T-cell (primary cell): ENCODE measurements at regions not wholly inside any gene's neighbourhood (a gene's known extent, or its start where the extent isn't known, plus 50 kb on each side); places are given as distances from the start of the nearest gene placed in this dataset.

ENCODE experiments used
- ATAC-seq, 4 experiments: fragments of 200-7000 bp in 3 of 4; fragments of 150-1000 bp in 1 of 4; cut with Tn5 transposase; replicated peaks in 1 of 4; 1 replicate in 3 of 4; 2 replicates in 1 of 4; pipeline ENCODE4 v1.10.0; 2021; ENCODE audit warnings: moderate library complexity in 3 of 4, mild to moderate bottlenecking in 2 of 4, moderate number of reproducible peaks in 1 of 4
- CTCF ChIA-PET, 2 donors: fragments of 300-600 bp; sonication (Branson Sonifier 250); formaldehyde crosslinking; loops; one replicate each; lab custom pipeline; 2022; ENCODE audit warnings: antibody characterized with exemption in 2 of 2; lab: Charles Lee
- POLR2A ChIA-PET, 2 donors: fragments of 300-600 bp; sonication (Branson Sonifier 250); formaldehyde crosslinking; loops; one replicate each; lab custom pipeline; 2022; ENCODE audit warnings: antibody characterized with exemption in 2 of 2; lab: Charles Lee
- DNase-seq, 35 experiments: peaks; one replicate each; pipeline versions ENCODE4 v3.0.0 to v3.0.0-alpha.2; 2013 to 2023
- H3K27ac ChIP-seq: one replicate; pipeline ENCODE4 v1.5.1; 2013; ENCODE audit warnings: low read length
- H3K27me3 ChIP-seq, 2 experiments: replicated peaks in 1 of 2; 1 replicate in 1 of 2; 2 replicates in 1 of 2; pipeline versions ENCODE4 v1.6.1 to v1.7.0; 2013; ENCODE audit warnings: low read length in 1 of 2, mixed read lengths in 1 of 2; ENCODE audit not compliant: control insufficient read depth in 2 of 2, insufficient read depth in 2 of 2; ENCODE audit errors: extremely low read depth in 1 of 2
- H3K36me3 ChIP-seq, 2 donors: 1 replicate in 1 of 2; 2 replicates in 1 of 2; pipeline versions ENCODE4 v1.6.1 to v1.7.0; 2013; ENCODE audit warnings: low read length in 1 of 2; ENCODE audit not compliant: control insufficient read depth in 2 of 2, insufficient read depth in 1 of 2; ENCODE audit errors: extremely low read depth in 1 of 2
- H3K4me1 ChIP-seq, 2 experiments: 1 replicate in 1 of 2; 2 replicates in 1 of 2; pipeline versions ENCODE4 v1.6.1 to v1.7.0; 2013; ENCODE audit warnings: low read length in 2 of 2, mixed read lengths in 1 of 2; ENCODE audit not compliant: insufficient read depth in 2 of 2, control insufficient read depth in 1 of 2; ENCODE audit errors: extremely low read depth in 1 of 2
- H3K4me3 ChIP-seq, 2 donors: 1 replicate in 1 of 2; 2 replicates in 1 of 2; pipeline versions ENCODE4 v1.5.1 to v1.7.0; 2013; ENCODE audit warnings: mild to moderate bottlenecking in 2 of 2, low read length in 1 of 2, moderate library complexity in 1 of 2; ENCODE audit not compliant: control insufficient read depth in 1 of 2; ENCODE audit errors: extremely low read depth in 1 of 2
- H3K9me3 ChIP-seq: 2 replicates; pipeline ENCODE4 v1.7.0; 2013
- H3K27ac Mint-ChIP-seq, 2 donors: one replicate each; pipeline ENCODE4 v1.8.0; 2020 to 2021; ENCODE audit warnings: mild to moderate bottlenecking in 2 of 2, mixed read lengths in 2 of 2
- H3K27me3 Mint-ChIP-seq, 2 donors: one replicate each; pipeline ENCODE4 v1.8.0; 2021 to 2022; ENCODE audit warnings: mixed read lengths in 2 of 2
- H3K36me3 Mint-ChIP-seq: one replicate; pipeline ENCODE4 v1.8.0; 2021; ENCODE audit warnings: mixed read lengths
- H3K4me1 Mint-ChIP-seq, 3 donors: one replicate each; pipeline ENCODE4 v1.8.0; 2020 to 2022; ENCODE audit warnings: mixed read lengths in 3 of 3, mild to moderate bottlenecking in 1 of 3
- H3K4me3 Mint-ChIP-seq, 3 donors: one replicate each; pipeline ENCODE4 v1.8.0; 2020 to 2022; ENCODE audit warnings: mild to moderate bottlenecking in 3 of 3, mixed read lengths in 3 of 3, moderate library complexity in 3 of 3
- H3K9me3 Mint-ChIP-seq, 3 donors: one replicate each; pipeline ENCODE4 v1.8.0; 2020 to 2022; ENCODE audit warnings: mixed read lengths in 3 of 3
- WGBS: methylation state at CpG from one replicate; pipeline ENCODE4 v1.1.5; 2013; ENCODE audit warnings: missing lambda C conversion rate; ENCODE audit not compliant: insufficient coverage; 5-methylcytosine and 5-hydroxymethylcytosine counted together

GRCh38 chr7:84684836-84685480 lies 490.4 kb upstream of the SEMA3A start:
- ChIA-PET CTCF (no interaction called here), POLR2A (no interaction called here)
- no CpG with 5 or more reads among the region's 1 CpG for WGBS
- Mint-ChIP-seq H3K27ac (no peak overlapping the region), H3K9me3 (peaks cover 0 to 2% (median 0%) of the 10 kb centered on the region in 3 donors), H3K4me3 (no peak overlapping the region), H3K4me1 (no peaks in the 10 kb centered on the region), H3K36me3 (no peaks in the 10 kb centered on the region), H3K27me3 (no peaks in the 10 kb centered on the region)
- DNase-seq, result no peak
- H3K27ac ChIP-seq, result no peak overlapping the region
- no peaks in the 10 kb centered on the region for H3K9me3 ChIP-seq
- no peaks in the 10 kb centered on the region for H3K4me1 ChIP-seq
- ATAC-seq, result no peak
- H3K27me3 ChIP-seq, result no peaks in the 10 kb centered on the region
- H3K4me3 ChIP-seq, result no peak overlapping the region
- no peaks in the 10 kb centered on the region for H3K36me3 ChIP-seq

- no peak overlapping the region for H3K27ac Mint-ChIP-seq
- no peaks in the 10 kb centered on the region for H3K4me1 Mint-ChIP-seq
- DNase-seq (no peak), ATAC-seq (no peak)
- CTCF ChIA-PET, result no interaction called here
- H3K27me3 Mint-ChIP-seq, result no peaks in the 10 kb centered on the region
- no peaks in the 10 kb centered on the region for H3K36me3 Mint-ChIP-seq
- Histone ChIP-seq H3K27ac (no peak overlapping the region), H3K36me3 (no peaks in the 10 kb centered on the region), H3K4me3 (no peak overlapping the region), H3K9me3 (no peaks in the 10 kb centered on the region), H3K4me1 (no peaks in the 10 kb centered on the region), H3K27me3 (no peaks in the 10 kb centered on the region)
- WGBS, result no CpG with 5 or more reads among the region's 2 CpGs
- no peak overlapping the region for H3K4me3 Mint-ChIP-seq
- H3K9me3 Mint-ChIP-seq, result no peaks in the 10 kb centered on the region
- POLR2A ChIA-PET, result no interaction called here
Measured at GRCh38 chr7:84682543-84682942, 488.0 kb upstream of the SEMA3A start.

GRCh38 chr7:84678841-84679240 lies 484.3 kb upstream of the SEMA3A start:
- H3K4me3 ChIP-seq, result no peak overlapping the region
- no peaks in the 10 kb centered on the region for H3K27me3 ChIP-seq
- H3K36me3 ChIP-seq, result no peaks in the 10 kb centered on the region
- H3K4me3 Mint-ChIP-seq, result no peak overlapping the region
- no peaks in the 10 kb centered on the region for H3K36me3 Mint-ChIP-seq
- no peaks in the 10 kb centered on the region for H3K9me3 ChIP-seq
- H3K4me1 ChIP-seq, result no peaks in the 10 kb centered on the region
- H3K4me1 Mint-ChIP-seq, result no peaks in the 10 kb centered on the region
- DNase-seq (no peak), ATAC-seq (no peak)
- WGBS, result 75% methylated on average over 2 of the region's 2 CpGs
- no peak overlapping the region for H3K27ac Mint-ChIP-seq
- no peaks in the 10 kb centered on the region for H3K27me3 Mint-ChIP-seq
- CTCF ChIA-PET, result no interaction called here
- H3K9me3 Mint-ChIP-seq, result no peaks in the 10 kb centered on the region
- POLR2A ChIA-PET, result no interaction called here
- no peak overlapping the region for H3K27ac ChIP-seq

GRCh38 chr7:84677117-84677732 lies 482.6 kb upstream of the SEMA3A start:
- ChIA-PET POLR2A (no interaction called here), CTCF (no interaction called here)
- no peaks in the 10 kb centered on the region for H3K27me3 Mint-ChIP-seq
- Histone ChIP-seq H3K36me3 (no peaks in the 10 kb centered on the region), H3K4me1 (no peaks in the 10 kb centered on the region), H3K9me3 (no peaks in the 10 kb centered on the region), H3K27ac (no peak overlapping the region), H3K4me3 (no peak overlapping the region), H3K27me3 (no peaks in the 10 kb centered on the region)
- no peaks in the 10 kb centered on the region for H3K9me3 Mint-ChIP-seq
- no peak for ATAC-seq
- no peak for DNase-seq
- H3K4me1 Mint-ChIP-seq, result no peaks in the 10 kb centered on the region
- H3K27ac Mint-ChIP-seq, result no peak overlapping the region
- no peaks in the 10 kb centered on the region for H3K36me3 Mint-ChIP-seq
- H3K4me3 Mint-ChIP-seq, result no peak overlapping the region
- no CpG with 5 or more reads among the region's 1 CpG for WGBS

GRCh38 chr7:84675633-84676034 lies 481.0 kb upstream of the SEMA3A start:
- H3K27ac Mint-ChIP-seq, result no peak overlapping the region
- Histone ChIP-seq H3K27me3 (no peaks in the 10 kb centered on the region), H3K36me3 (no peaks in the 10 kb centered on the region), H3K4me1 (no peaks in the 10 kb centered on the region), H3K9me3 (no peaks in the 10 kb centered on the region), H3K27ac (no peak overlapping the region), H3K4me3 (no peak overlapping the region)
- no CpG with 5 or more reads among the region's 4 CpGs for WGBS
- no peaks in the 10 kb centered on the region for H3K36me3 Mint-ChIP-seq
- CTCF ChIA-PET, result no interaction called here
- POLR2A ChIA-PET, result no interaction called here
- H3K9me3 Mint-ChIP-seq, result no peaks in the 10 kb centered on the region
- no peaks in the 10 kb centered on the region for H3K27me3 Mint-ChIP-seq
- no peak for ATAC-seq
- H3K4me3 Mint-ChIP-seq, result no peak overlapping the region
- no peaks in the 10 kb centered on the region for H3K4me1 Mint-ChIP-seq
- no peak for DNase-seq

GRCh38 chr7:84674236-84674913 lies 479.8 kb upstream of the SEMA3A start:
- Histone ChIP-seq H3K27me3 (no peaks in the 10 kb centered on the region), H3K4me3 (no peak overlapping the region), H3K36me3 (no peaks in the 10 kb centered on the region), H3K9me3 (no peaks in the 10 kb centered on the region), H3K4me1 (no peaks in the 10 kb centered on the region), H3K27ac (no peak overlapping the region)
- no peaks in the 10 kb centered on the region for H3K27me3 Mint-ChIP-seq
- WGBS, result no CpG with 5 or more reads among the region's 2 CpGs
- H3K36me3 Mint-ChIP-seq, result no peaks in the 10 kb centered on the region
- no peaks in the 10 kb centered on the region for H3K9me3 Mint-ChIP-seq
- ATAC-seq, result no peak
- no peak overlapping the region for H3K4me3 Mint-ChIP-seq
- ChIA-PET POLR2A (no interaction called here), CTCF (no interaction called here)
- no peak for DNase-seq
- no peaks in the 10 kb centered on the region for H3K4me1 Mint-ChIP-seq
- H3K27ac Mint-ChIP-seq, result no peak overlapping the region
